HCT116 (cell line): ENCODE measurements at regions not wholly inside any gene's neighbourhood (a gene's known extent, or its start where the extent isn't known, plus 50 kb on each side); places are given as distances from the start of the nearest gene placed in this dataset.

Experiments used
- ATAC-seq: fragments of 200-7000 bp; cut with Tn5 transposase; 2 replicates; pipeline ENCODE4 v1.9.1; 2020; ENCODE audit warnings: mild to moderate bottlenecking, moderate library complexity
- BruUV-seq: library from RNA; stranded (reverse); fragments of 400-500 nt; replicated peaks from 2 replicates; lab custom pipeline; 2021; lab: Mats Ljungman, UMichigan
- CTCF ChIA-PET: fragments of 300-600 bp; sonication (Branson Sonifier 250); formaldehyde crosslinking; loops from one replicate; lab custom pipeline; 2021; ENCODE audit warnings: antibody characterized with exemption; lab: Charles Lee
- POLR2A ChIA-PET: fragments of 300-600, 350-600 bp; sonication (Branson Sonifier 250); formaldehyde crosslinking; loops from one replicate; lab custom pipeline; 2021; ENCODE audit warnings: antibody characterized with exemption; lab: Charles Lee
- RAD21 ChIA-PET, 2 experiments: fragments of 300-600 bp; sonication (Branson Sonifier 250); formaldehyde crosslinking; loops; one replicate each; lab custom pipeline; 2023; ENCODE audit warnings: low total read pairs in 2 of 2; ENCODE audit not compliant: uncharacterized antibody in 2 of 2, unreplicated experiment in 2 of 2, low non-redundant PET in 1 of 2; lab: Charles Lee
- DNase-seq: peaks from one replicate; pipeline ENCODE4 v3.0.0-alpha.2; 2010; ENCODE audit warnings: low read depth, low spot score
- H2AFZ ChIP-seq: fragments of 200-600 bp; shearing (Covaris generic), sonication (generic); 2 replicates; pipeline ENCODE4 v1.6.1; 2017; ENCODE audit warnings: low read depth, mixed run types, mixed read lengths, antibody characterized with exemption, low read length; ENCODE audit not compliant: poor library complexity, severe bottlenecking
- H3K27ac ChIP-seq: 2 replicates; pipeline ENCODE4 v1.5.1; 2012; ENCODE audit warnings: low read depth, low read length
- H3K27me3 ChIP-seq: fragments of 200-600 bp; sonication (generic); 2 replicates; pipeline ENCODE4 v1.6.1; 2016; ENCODE audit warnings: mixed run types, low read length, mixed read lengths; ENCODE audit not compliant: insufficient read depth
- H3K36me3 ChIP-seq, 2 experiments: fragments of 200-500 bp in 1 of 2; fragments of 200-600 bp in 1 of 2; sonication (Bioruptor generic) in 1 of 2; sonication (generic) in 1 of 2; 2 replicates each; pipeline versions ENCODE4 v1.5.1 to v1.6.1; 2014 to 2016; ENCODE audit warnings: low read length in 2 of 2, inconsistent platforms in 1 of 2, mixed read lengths in 1 of 2, mixed run types in 1 of 2; ENCODE audit not compliant: insufficient read depth in 2 of 2, control insufficient read depth in 1 of 2
- H3K4me1 ChIP-seq, 2 experiments: fragments of 200-600 bp in 1 of 2; sonication (generic) in 1 of 2; 2 replicates each; pipeline versions ENCODE4 v1.5.1 to v1.6.1; 2012 to 2017; ENCODE audit warnings: low read length in 2 of 2, inconsistent platforms in 1 of 2, mild to moderate bottlenecking in 1 of 2, mixed read lengths in 1 of 2, mixed run types in 1 of 2, moderate library complexity in 1 of 2; ENCODE audit not compliant: insufficient read depth in 2 of 2, control insufficient read depth in 1 of 2
- H3K4me2 ChIP-seq: fragments of 200-600 bp; sonication (generic); 2 replicates; pipeline ENCODE4 v1.6.1; 2017; ENCODE audit warnings: mixed run types, low read length, mixed read lengths
- H3K4me3 ChIP-seq, 2 experiments: fragments of 200-600 bp in 1 of 2; sonication (generic) in 1 of 2; replicated peaks in 1 of 2; 2 replicates each; pipeline ENCODE4 v1.5.1; 2011 to 2016; ENCODE audit warnings: low read length in 2 of 2, control low read depth in 1 of 2, low read depth in 1 of 2, mild to moderate bottlenecking in 1 of 2, mixed read lengths in 1 of 2, mixed run types in 1 of 2
- H3K79me2 ChIP-seq: fragments of 200-600 bp; sonication (generic); 2 replicates; pipeline ENCODE4 v1.6.1; 2017; ENCODE audit warnings: mild to moderate bottlenecking, mixed run types, low read length, moderate library complexity, mixed read lengths; ENCODE audit not compliant: insufficient read depth
- H3K9ac ChIP-seq: fragments of 200-600 bp; sonication (generic); 2 replicates; pipeline ENCODE4 v1.6.1; 2016; ENCODE audit warnings: low read length, mixed read lengths
- H3K9me2 ChIP-seq: fragments of 200-600 bp; sonication (generic), shearing (Covaris generic); 2 replicates; pipeline ENCODE4 v1.6.1; 2017; ENCODE audit warnings: mixed run types, mild to moderate bottlenecking, moderate library complexity; ENCODE audit not compliant: insufficient read depth
- H3K9me3 ChIP-seq, 2 experiments: fragments of 200-500 bp in 1 of 2; fragments of 200-600 bp in 1 of 2; sonication (Bioruptor generic) in 1 of 2; sonication (generic) in 1 of 2; 2 replicates each; pipeline ENCODE4 v1.6.1; 2014 to 2017; ENCODE audit warnings: low read length in 2 of 2, mixed read lengths in 2 of 2, inconsistent platforms in 1 of 2, low read depth in 1 of 2, mild to moderate bottlenecking in 1 of 2, mixed run types in 1 of 2, moderate library complexity in 1 of 2; ENCODE audit not compliant: control insufficient read depth in 1 of 2, insufficient read depth in 1 of 2
- H4K20me1 ChIP-seq: fragments of 200-600 bp; sonication (generic), shearing (Covaris generic); 2 replicates; pipeline ENCODE4 v1.6.1; 2017; ENCODE audit warnings: mixed run types, mild to moderate bottlenecking, moderate library complexity; ENCODE audit not compliant: insufficient read depth
- YY1 ChIP-seq: IDR thresholded peaks from 2 replicates; pipeline ENCODE4 v1.6.1; 2011; ENCODE audit warnings: low read length, low read depth, moderate library complexity, mild to moderate bottlenecking; ENCODE audit not compliant: insufficient replicate concordance; ENCODE audit errors: extremely low read depth
- intact Hi-C: fragments of 100-400 bp; cut with micrococcal nuclease; formaldehyde crosslinking; loops from 2 replicates; pipeline ENCODE4 v1.10.0; 2022
- TF ChIP-seq, protein P1 (sequence below): IDR thresholded peaks from 2 replicates; pipeline ENCODE4 v1.6.1; 2012
- TF ChIP-seq, protein P2 (sequence below): IDR thresholded peaks from 2 replicates; pipeline ENCODE4 v1.6.1; 2012; ENCODE audit warnings: low read depth

DNA sequence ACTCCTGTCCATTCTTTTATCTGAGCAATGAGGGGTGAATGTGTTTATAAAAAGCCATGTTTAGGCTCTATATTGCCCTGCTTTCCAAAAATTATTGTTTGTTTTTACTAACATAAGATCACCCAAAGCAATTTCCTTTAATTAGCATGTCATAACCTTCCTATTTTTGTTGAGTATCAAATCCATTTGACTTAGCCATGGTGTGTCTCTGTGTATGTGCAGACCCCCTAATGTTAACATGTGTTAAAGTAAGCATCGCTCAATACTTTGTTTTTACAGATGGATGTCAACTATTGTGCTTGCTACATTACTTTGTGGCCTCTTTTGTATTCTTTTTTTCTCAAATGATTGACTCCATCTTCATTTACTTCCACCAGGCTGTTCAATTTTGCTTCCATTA is 585.4 kb downstream of the USP25 start:
- intact Hi-C loops = no loop called here

More for the DNA sequence above, 585.4 kb downstream of the USP25 start:
- POLR2A ChIA-PET = no interaction called here
- Histone ChIP-seq H3K9ac (no peak overlapping the region), H3K4me2 (no peak overlapping the region), H4K20me1 (no peaks in the 10 kb centered on the region), H2AFZ (no peak overlapping the region), H3K79me2 (no peaks in the 10 kb centered on the region), H3K27ac (no peak overlapping the region), H3K9me3 (peaks cover 12 to 27% of the 10 kb centered on the region in 2 experiments; a peak in 2 of 4 replicates), H3K27me3 (no peaks in the 10 kb centered on the region), H3K4me3 (no peak overlapping the region), H3K4me1 (no peaks in the 10 kb centered on the region), H3K36me3 (no peaks in the 10 kb centered on the region), H3K9me2 (no peaks in the 10 kb centered on the region)
- DNase-seq = no peak
- TF ChIP-seq, protein P1, sequence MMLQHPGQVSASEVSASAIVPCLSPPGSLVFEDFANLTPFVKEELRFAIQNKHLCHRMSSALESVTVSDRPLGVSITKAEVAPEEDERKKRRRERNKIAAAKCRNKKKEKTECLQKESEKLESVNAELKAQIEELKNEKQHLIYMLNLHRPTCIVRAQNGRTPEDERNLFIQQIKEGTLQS = no peak
- TF ChIP-seq, protein P2, sequence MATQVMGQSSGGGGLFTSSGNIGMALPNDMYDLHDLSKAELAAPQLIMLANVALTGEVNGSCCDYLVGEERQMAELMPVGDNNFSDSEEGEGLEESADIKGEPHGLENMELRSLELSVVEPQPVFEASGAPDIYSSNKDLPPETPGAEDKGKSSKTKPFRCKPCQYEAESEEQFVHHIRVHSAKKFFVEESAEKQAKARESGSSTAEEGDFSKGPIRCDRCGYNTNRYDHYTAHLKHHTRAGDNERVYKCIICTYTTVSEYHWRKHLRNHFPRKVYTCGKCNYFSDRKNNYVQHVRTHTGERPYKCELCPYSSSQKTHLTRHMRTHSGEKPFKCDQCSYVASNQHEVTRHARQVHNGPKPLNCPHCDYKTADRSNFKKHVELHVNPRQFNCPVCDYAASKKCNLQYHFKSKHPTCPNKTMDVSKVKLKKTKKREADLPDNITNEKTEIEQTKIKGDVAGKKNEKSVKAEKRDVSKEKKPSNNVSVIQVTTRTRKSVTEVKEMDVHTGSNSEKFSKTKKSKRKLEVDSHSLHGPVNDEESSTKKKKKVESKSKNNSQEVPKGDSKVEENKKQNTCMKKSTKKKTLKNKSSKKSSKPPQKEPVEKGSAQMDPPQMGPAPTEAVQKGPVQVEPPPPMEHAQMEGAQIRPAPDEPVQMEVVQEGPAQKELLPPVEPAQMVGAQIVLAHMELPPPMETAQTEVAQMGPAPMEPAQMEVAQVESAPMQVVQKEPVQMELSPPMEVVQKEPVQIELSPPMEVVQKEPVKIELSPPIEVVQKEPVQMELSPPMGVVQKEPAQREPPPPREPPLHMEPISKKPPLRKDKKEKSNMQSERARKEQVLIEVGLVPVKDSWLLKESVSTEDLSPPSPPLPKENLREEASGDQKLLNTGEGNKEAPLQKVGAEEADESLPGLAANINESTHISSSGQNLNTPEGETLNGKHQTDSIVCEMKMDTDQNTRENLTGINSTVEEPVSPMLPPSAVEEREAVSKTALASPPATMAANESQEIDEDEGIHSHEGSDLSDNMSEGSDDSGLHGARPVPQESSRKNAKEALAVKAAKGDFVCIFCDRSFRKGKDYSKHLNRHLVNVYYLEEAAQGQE = no peak
- TF ChIP-seq YY1 = no peak
- RAD21 ChIA-PET = no interaction called here
- no TSS peak for BruUV-seq
- no peak for ATAC-seq
- CTCF ChIA-PET = no interaction called here
